GM23338 (cell line): ENCODE measurements at regions not wholly inside any gene's neighbourhood (a gene's known extent, or its start where the extent isn't known, plus 50 kb on each side); places are given as distances from the start of the nearest gene placed in this dataset.

Experiments used
- CREB1 ChIP-seq: fragments of 250-450 bp; sonication (Bioruptor Pico); IDR thresholded peaks from 2 replicates; pipeline ENCODE4 v1.5.0; 2020; ENCODE audit warnings: low read depth, mild to moderate bottlenecking, moderate library complexity
- EZH2 ChIP-seq: fragments of 200-600 bp; sonication (generic); IDR thresholded peaks from one replicate; pipeline ENCODE4 v1.8.0; 2017; ENCODE audit warnings: antibody characterized with exemption, mild to moderate bottlenecking, low read depth; ENCODE audit not compliant: unreplicated experiment
- EZH2phosphoT487 ChIP-seq: fragments of 200-600 bp; sonication (generic); IDR thresholded peaks from one replicate; pipeline ENCODE4 v1.8.1; 2018; ENCODE audit warnings: antibody characterized with exemption; ENCODE audit not compliant: unreplicated experiment
- JUNB ChIP-seq: IDR thresholded peaks from one replicate; pipeline ENCODE4 v1.6.1; 2016; ENCODE audit warnings: antibody characterized with exemption; ENCODE audit not compliant: unreplicated experiment
- NANOG ChIP-seq: IDR thresholded peaks from 2 replicates; pipeline ENCODE4 v1.6.1; 2016; ENCODE audit warnings: antibody characterized with exemption, borderline replicate concordance
- POLR2AphosphoS5 ChIP-seq: IDR thresholded peaks from 2 replicates; pipeline ENCODE4 v1.6.1; 2016; ENCODE audit warnings: antibody characterized with exemption, low read depth
- ZNF114 ChIP-seq: fragments of 250-450 bp; sonication (Bioruptor Pico); IDR thresholded peaks from 2 replicates; pipeline ENCODE4 v1.5.0; 2020; ENCODE audit warnings: mild to moderate bottlenecking, moderate library complexity
- TF ChIP-seq, protein P1 (sequence below), 2 experiments: fragments of 200-600 bp in 1 of 2; sonication (generic) in 1 of 2; conservative IDR thresholded peaks; 2 replicates each; pipeline versions ENCODE4 v1.5.1 to v1.6.1; 2016 to 2017; ENCODE audit warnings: antibody characterized with exemption in 2 of 2, low read depth in 2 of 2, mild to moderate bottlenecking in 2 of 2, moderate library complexity in 1 of 2
- TF ChIP-seq, protein P2 (sequence below): IDR thresholded peaks from one replicate; pipeline ENCODE4 v1.6.1; 2018; ENCODE audit warnings: antibody characterized with exemption; ENCODE audit not compliant: unreplicated experiment
- TF ChIP-seq, protein P3 (sequence below): IDR thresholded peaks from 2 replicates; pipeline ENCODE4 v1.6.1; 2016; ENCODE audit warnings: antibody characterized with exemption

DNA sequence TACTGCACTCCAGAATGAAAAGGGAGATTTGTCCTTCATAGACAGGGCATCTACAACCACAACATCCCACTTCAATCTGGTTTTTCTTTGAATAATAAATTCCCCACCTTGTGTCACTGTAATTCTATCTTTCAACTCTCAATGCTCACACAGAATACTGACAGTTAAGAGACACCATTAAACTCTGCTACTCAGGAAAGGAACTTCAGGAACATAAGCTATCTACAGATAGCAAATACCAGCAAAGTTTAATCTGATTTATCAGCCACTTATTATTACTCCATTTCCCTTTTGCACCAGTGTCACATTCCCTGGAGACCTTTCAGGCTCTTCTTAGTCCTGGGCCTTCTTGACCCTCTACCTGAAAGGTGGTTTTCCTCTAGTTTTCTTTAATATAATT is 152.0 kb upstream of the LPP start:
- TF ChIP-seq, protein P1, sequence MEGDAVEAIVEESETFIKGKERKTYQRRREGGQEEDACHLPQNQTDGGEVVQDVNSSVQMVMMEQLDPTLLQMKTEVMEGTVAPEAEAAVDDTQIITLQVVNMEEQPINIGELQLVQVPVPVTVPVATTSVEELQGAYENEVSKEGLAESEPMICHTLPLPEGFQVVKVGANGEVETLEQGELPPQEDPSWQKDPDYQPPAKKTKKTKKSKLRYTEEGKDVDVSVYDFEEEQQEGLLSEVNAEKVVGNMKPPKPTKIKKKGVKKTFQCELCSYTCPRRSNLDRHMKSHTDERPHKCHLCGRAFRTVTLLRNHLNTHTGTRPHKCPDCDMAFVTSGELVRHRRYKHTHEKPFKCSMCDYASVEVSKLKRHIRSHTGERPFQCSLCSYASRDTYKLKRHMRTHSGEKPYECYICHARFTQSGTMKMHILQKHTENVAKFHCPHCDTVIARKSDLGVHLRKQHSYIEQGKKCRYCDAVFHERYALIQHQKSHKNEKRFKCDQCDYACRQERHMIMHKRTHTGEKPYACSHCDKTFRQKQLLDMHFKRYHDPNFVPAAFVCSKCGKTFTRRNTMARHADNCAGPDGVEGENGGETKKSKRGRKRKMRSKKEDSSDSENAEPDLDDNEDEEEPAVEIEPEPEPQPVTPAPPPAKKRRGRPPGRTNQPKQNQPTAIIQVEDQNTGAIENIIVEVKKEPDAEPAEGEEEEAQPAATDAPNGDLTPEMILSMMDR (conservative IDR thresholded peaks at IDR 0.05; ENCODE audit: low read depth in 2 of 2) = no peak
- TF ChIP-seq EZH2 (no peak), POLR2AphosphoS5 (no peak), CREB1 (CRISPR knock-in tag) (no peak), EZH2phosphoT487 (no peak), NANOG (no peak), ZNF114 (CRISPR knock-in tag) (no peak), JUNB (no peak)
- TF ChIP-seq, protein P2, sequence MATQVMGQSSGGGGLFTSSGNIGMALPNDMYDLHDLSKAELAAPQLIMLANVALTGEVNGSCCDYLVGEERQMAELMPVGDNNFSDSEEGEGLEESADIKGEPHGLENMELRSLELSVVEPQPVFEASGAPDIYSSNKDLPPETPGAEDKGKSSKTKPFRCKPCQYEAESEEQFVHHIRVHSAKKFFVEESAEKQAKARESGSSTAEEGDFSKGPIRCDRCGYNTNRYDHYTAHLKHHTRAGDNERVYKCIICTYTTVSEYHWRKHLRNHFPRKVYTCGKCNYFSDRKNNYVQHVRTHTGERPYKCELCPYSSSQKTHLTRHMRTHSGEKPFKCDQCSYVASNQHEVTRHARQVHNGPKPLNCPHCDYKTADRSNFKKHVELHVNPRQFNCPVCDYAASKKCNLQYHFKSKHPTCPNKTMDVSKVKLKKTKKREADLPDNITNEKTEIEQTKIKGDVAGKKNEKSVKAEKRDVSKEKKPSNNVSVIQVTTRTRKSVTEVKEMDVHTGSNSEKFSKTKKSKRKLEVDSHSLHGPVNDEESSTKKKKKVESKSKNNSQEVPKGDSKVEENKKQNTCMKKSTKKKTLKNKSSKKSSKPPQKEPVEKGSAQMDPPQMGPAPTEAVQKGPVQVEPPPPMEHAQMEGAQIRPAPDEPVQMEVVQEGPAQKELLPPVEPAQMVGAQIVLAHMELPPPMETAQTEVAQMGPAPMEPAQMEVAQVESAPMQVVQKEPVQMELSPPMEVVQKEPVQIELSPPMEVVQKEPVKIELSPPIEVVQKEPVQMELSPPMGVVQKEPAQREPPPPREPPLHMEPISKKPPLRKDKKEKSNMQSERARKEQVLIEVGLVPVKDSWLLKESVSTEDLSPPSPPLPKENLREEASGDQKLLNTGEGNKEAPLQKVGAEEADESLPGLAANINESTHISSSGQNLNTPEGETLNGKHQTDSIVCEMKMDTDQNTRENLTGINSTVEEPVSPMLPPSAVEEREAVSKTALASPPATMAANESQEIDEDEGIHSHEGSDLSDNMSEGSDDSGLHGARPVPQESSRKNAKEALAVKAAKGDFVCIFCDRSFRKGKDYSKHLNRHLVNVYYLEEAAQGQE = no peak
- TF ChIP-seq, protein P3, sequence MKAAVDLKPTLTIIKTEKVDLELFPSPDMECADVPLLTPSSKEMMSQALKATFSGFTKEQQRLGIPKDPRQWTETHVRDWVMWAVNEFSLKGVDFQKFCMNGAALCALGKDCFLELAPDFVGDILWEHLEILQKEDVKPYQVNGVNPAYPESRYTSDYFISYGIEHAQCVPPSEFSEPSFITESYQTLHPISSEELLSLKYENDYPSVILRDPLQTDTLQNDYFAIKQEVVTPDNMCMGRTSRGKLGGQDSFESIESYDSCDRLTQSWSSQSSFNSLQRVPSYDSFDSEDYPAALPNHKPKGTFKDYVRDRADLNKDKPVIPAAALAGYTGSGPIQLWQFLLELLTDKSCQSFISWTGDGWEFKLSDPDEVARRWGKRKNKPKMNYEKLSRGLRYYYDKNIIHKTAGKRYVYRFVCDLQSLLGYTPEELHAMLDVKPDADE = no peak
